CD14-positive monocyte (primary cell): ENCODE measurements at regions not wholly inside any gene's neighbourhood (a gene's known extent, or its start where the extent isn't known, plus 50 kb on each side); places are given as distances from the start of the nearest gene placed in this dataset.

Experiments
- DNase-seq, 3 donors: peaks; one replicate each; pipeline ENCODE4 v3.0.0-alpha.2; 2011 to 2022
- H2AFZ ChIP-seq: 2 replicates; pipeline ENCODE4 v1.6.0; 2012; ENCODE audit warnings: mild to moderate bottlenecking, low read depth, low read length, inconsistent platforms; ENCODE audit not compliant: insufficient read depth, poor library complexity, severe bottlenecking
- H3K27ac ChIP-seq, 2 donors: 1 replicate in 1 of 2; 2 replicates in 1 of 2; pipeline ENCODE4 v1.5.1; 2012 to 2013; ENCODE audit warnings: low read length in 2 of 2, control low read depth in 1 of 2, inconsistent platforms in 1 of 2, low read depth in 1 of 2, mild to moderate bottlenecking in 1 of 2
- H3K27me3 ChIP-seq, 2 donors: one replicate each; pipeline versions ENCODE4 v1.6.0 to v1.6.1; 2011 to 2013; ENCODE audit warnings: low read length in 2 of 2; ENCODE audit not compliant: control insufficient read depth in 2 of 2, insufficient read depth in 2 of 2
- H3K36me3 ChIP-seq, 2 donors: replicated peaks in 1 of 2; 1 replicate in 1 of 2; 2 replicates in 1 of 2; pipeline versions ENCODE4 v1.5.1 to v1.6.1; 2012 to 2013; ENCODE audit warnings: low read length in 2 of 2, control low read depth in 1 of 2, inconsistent platforms in 1 of 2, mild to moderate bottlenecking in 1 of 2; ENCODE audit not compliant: insufficient read depth in 2 of 2, control insufficient read depth in 1 of 2
- H3K4me1 ChIP-seq, 2 donors: 1 replicate in 1 of 2; 2 replicates in 1 of 2; pipeline versions ENCODE4 v1.5.1 to v1.6.1; 2012 to 2013; ENCODE audit warnings: low read length in 2 of 2, control low read depth in 1 of 2, inconsistent platforms in 1 of 2, mild to moderate bottlenecking in 1 of 2, moderate library complexity in 1 of 2; ENCODE audit not compliant: insufficient read depth in 2 of 2, control insufficient read depth in 1 of 2
- H3K4me2 ChIP-seq: replicated peaks from 2 replicates; pipeline ENCODE3; 2012; ENCODE audit warnings: low read length, moderate library complexity, mild to moderate bottlenecking; ENCODE audit not compliant: poor library complexity, severe bottlenecking; ENCODE audit errors: extremely low read depth
- H3K4me3 ChIP-seq, 3 experiments: fragments of 200-600 bp in 1 of 3; sonication (generic) in 1 of 3; replicated peaks in 1 of 3; 1 replicate in 2 of 3; 2 replicates in 1 of 3; pipeline ENCODE4 v1.5.1; 2011 to 2013; ENCODE audit warnings: low read length in 3 of 3, mild to moderate bottlenecking in 3 of 3, control low read depth in 2 of 3, low read depth in 2 of 3, inconsistent platforms in 1 of 3, moderate library complexity in 1 of 3
- H3K79me2 ChIP-seq: 2 replicates; pipeline ENCODE4 v1.6.0; 2012; ENCODE audit warnings: mild to moderate bottlenecking, control low read depth, inconsistent platforms, low read length, moderate library complexity; ENCODE audit not compliant: insufficient read depth
- H3K9ac ChIP-seq: 2 replicates; pipeline ENCODE4 v1.6.0; 2017; ENCODE audit warnings: low read length, mild to moderate bottlenecking; ENCODE audit not compliant: insufficient read depth, poor library complexity, severe bottlenecking
- H3K9me3 ChIP-seq, 2 donors: replicated peaks in 1 of 2; 1 replicate in 1 of 2; 2 replicates in 1 of 2; pipeline versions ENCODE4 v1.5.1 to v1.6.1; 2012 to 2013; ENCODE audit warnings: low read length in 2 of 2, control low read depth in 1 of 2; ENCODE audit not compliant: control insufficient read depth in 1 of 2, insufficient read depth in 1 of 2
- H4K20me1 ChIP-seq: 2 replicates; pipeline ENCODE4 v1.6.0; 2012; ENCODE audit warnings: mild to moderate bottlenecking, low read length, control low read depth, moderate library complexity; ENCODE audit not compliant: insufficient read depth
- H3K27ac Mint-ChIP-seq, 7 donors: one replicate each; pipeline ENCODE4 v1.8.0; 2020; ENCODE audit warnings: mild to moderate bottlenecking in 7 of 7, mixed read lengths in 7 of 7, moderate library complexity in 6 of 7, inconsistent platforms in 2 of 7
- H3K27me3 Mint-ChIP-seq, 3 donors: one replicate each; pipeline ENCODE4 v1.8.0; 2021 to 2022; ENCODE audit warnings: low read depth in 3 of 3, mild to moderate bottlenecking in 3 of 3, mixed read lengths in 3 of 3, moderate library complexity in 3 of 3, inconsistent platforms in 1 of 3
- H3K36me3 Mint-ChIP-seq, 2 donors: one replicate each; pipeline ENCODE4 v1.8.0; 2020; ENCODE audit warnings: mixed read lengths in 2 of 2, inconsistent platforms in 1 of 2, mild to moderate bottlenecking in 1 of 2
- H3K4me1 Mint-ChIP-seq: one replicate; pipeline ENCODE4 v1.8.0; 2020; ENCODE audit warnings: mild to moderate bottlenecking, mixed read lengths
- H3K4me3 Mint-ChIP-seq, 2 donors: one replicate each; pipeline ENCODE4 v1.8.0; 2020; ENCODE audit warnings: mild to moderate bottlenecking in 2 of 2, mixed read lengths in 2 of 2, moderate library complexity in 1 of 2
- H3K9me3 Mint-ChIP-seq, 7 donors: one replicate each; pipeline ENCODE4 v1.8.0; 2020 to 2022; ENCODE audit warnings: mixed read lengths in 7 of 7, mild to moderate bottlenecking in 6 of 7, moderate library complexity in 6 of 7, inconsistent platforms in 2 of 7
- WGBS: methylation state at CpG from one replicate; pipeline ENCODE4 v1.1.5; 2013; ENCODE audit warnings: missing lambda C conversion rate; ENCODE audit not compliant: insufficient coverage; 5-methylcytosine and 5-hydroxymethylcytosine counted together
- intact Hi-C, 2 donors: fragments of 100-400 bp; cut with micrococcal nuclease; formaldehyde crosslinking; loops; one replicate each; pipeline versions ENCODE4 v1.15.0 to v1.15.1; 2023
- TF ChIP-seq, protein P1 (sequence below): fragments of 200-600 bp; IDR thresholded peaks from one replicate; pipeline ENCODE4 v1.8.0; 2022; ENCODE audit warnings: antibody characterized with exemption, mild to moderate bottlenecking

DNA sequence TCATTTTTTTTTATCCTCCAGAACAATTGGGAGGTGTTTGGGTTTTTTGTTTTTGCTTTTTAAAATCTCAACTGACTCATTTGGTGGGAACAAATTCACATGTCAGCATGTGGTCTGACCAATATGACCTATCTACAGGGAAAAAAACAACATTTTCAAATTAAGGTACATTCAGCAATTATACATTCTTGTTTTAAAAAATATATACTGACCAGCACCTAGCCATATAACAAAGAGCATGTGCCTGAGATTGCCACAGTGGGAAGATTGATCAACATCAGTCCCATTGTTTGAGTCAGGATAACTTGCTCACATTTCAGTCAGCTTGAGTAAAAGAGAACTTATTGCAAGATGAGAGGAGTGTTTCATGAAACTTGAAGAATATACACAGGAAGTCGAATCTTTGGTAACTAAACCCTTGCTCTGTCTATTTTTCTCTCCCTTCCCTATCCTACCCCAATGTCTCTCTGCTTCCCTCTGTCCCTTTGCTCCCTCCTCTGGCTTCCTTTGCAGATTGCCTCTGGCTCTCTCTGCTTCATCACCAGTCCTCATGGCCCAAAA, 163.2 kb upstream of the TAB2 start:
- H3K36me3 ChIP-seq, result no peaks in the 10 kb centered on the region
- H3K79me2 ChIP-seq, result no peaks in the 10 kb centered on the region
- Mint-ChIP-seq H3K4me1 (peaks cover 26% of the 10 kb centered on the region), H3K27me3 (peaks cover 0 to 1% (median 0%) of the 10 kb centered on the region in 3 donors), H3K36me3 (no peaks in the 10 kb centered on the region), H3K9me3 (peaks cover 0 to 4% (median 0%) of the 10 kb centered on the region in 7 donors), H3K4me3 (no peak overlapping the region), H3K27ac (peak overlapping the region in 3 of 7 donors; percentile 20 to 27 (median 24))
- H3K27me3 ChIP-seq, result no peaks in the 10 kb centered on the region
- WGBS, result 71% methylated on average over 1 of the region's 1 CpG
- TF ChIP-seq, protein P1, sequence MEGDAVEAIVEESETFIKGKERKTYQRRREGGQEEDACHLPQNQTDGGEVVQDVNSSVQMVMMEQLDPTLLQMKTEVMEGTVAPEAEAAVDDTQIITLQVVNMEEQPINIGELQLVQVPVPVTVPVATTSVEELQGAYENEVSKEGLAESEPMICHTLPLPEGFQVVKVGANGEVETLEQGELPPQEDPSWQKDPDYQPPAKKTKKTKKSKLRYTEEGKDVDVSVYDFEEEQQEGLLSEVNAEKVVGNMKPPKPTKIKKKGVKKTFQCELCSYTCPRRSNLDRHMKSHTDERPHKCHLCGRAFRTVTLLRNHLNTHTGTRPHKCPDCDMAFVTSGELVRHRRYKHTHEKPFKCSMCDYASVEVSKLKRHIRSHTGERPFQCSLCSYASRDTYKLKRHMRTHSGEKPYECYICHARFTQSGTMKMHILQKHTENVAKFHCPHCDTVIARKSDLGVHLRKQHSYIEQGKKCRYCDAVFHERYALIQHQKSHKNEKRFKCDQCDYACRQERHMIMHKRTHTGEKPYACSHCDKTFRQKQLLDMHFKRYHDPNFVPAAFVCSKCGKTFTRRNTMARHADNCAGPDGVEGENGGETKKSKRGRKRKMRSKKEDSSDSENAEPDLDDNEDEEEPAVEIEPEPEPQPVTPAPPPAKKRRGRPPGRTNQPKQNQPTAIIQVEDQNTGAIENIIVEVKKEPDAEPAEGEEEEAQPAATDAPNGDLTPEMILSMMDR, result no peak
- no peaks in the 10 kb centered on the region for H3K9me3 ChIP-seq
- no peak overlapping the region for H3K4me2 ChIP-seq
- no peaks in the 10 kb centered on the region for H4K20me1 ChIP-seq
- H3K27ac ChIP-seq, result no peak overlapping the region
- no peak for DNase-seq
- intact Hi-C loops, result loop anchor here in 1 of 2 donors (2.0 kb wide), 1 partner anchor 22 kb away; no protein-coding TSS in a partner anchor
- H3K4me3 ChIP-seq, result no peak overlapping the region
- H3K4me1 ChIP-seq, result peaks cover 18 to 20% of the 10 kb centered on the region in 2 donors
- H2AFZ ChIP-seq, result no peak overlapping the region
- no peak overlapping the region for H3K9ac ChIP-seq

DNA sequence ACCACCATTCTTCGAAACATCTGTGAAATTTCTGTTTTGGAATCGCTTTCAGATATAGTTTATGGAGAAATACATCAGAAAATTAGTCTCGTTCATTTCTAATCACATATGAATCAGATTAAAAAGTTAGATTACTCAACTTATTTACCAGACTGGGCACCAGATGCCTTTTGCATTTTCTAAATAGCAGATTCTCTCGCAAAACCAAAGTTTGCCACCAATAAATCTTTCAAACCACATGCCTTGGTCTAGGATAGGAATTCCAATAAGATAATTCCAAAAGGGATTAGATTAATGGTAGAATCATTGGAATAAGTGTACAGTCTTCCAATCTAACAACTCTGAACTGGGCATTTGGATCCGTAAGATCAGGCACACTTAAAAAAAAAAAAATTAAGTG, 160.4 kb upstream of the TAB2 start:
- H3K79me2 ChIP-seq, result no peaks in the 10 kb centered on the region
- no peak overlapping the region for H3K4me2 ChIP-seq
- no peak overlapping the region for H3K27ac Mint-ChIP-seq
- no peaks in the 10 kb centered on the region for H4K20me1 ChIP-seq
- H3K36me3 ChIP-seq, result no peaks in the 10 kb centered on the region
- H3K27ac ChIP-seq, result no peak overlapping the region
- H3K4me3 ChIP-seq, result no peak overlapping the region
- TF ChIP-seq, protein P1, result no peak
- no peaks in the 10 kb centered on the region for H3K27me3 ChIP-seq
- no peak overlapping the region for H2AFZ ChIP-seq
- WGBS, result 100% methylated on average over 1 of the region's 5 CpGs
- H3K4me1 ChIP-seq, result peaks cover 18 to 20% of the 10 kb centered on the region in 2 donors
- peaks cover 24% of the 10 kb centered on the region for H3K4me1 Mint-ChIP-seq
- no peak for DNase-seq
- H3K9me3 Mint-ChIP-seq, result peaks cover 0 to 2% (median 0%) of the 10 kb centered on the region in 7 donors
- H3K9me3 ChIP-seq, result no peaks in the 10 kb centered on the region
- intact Hi-C loops, result no loop called here
- H3K36me3 Mint-ChIP-seq, result no peaks in the 10 kb centered on the region
- H3K9ac ChIP-seq, result no peak overlapping the region
- H3K27me3 Mint-ChIP-seq, result no peaks in the 10 kb centered on the region
- H3K4me3 Mint-ChIP-seq, result no peak overlapping the region
